H1 (cell line): ENCODE measurements at regions not wholly inside any gene's neighbourhood (a gene's known extent, or its start where the extent isn't known, plus 50 kb on each side); places are given as distances from the start of the nearest gene placed in this dataset.

ENCODE experiments used
- CTCF ChIA-PET: fragments of 300-600 bp; sonication (Branson Sonifier 250); formaldehyde crosslinking; loops from one replicate; lab custom pipeline; 2021; ENCODE audit not compliant: partially characterized antibody; lab: Charles Lee
- POLR2A ChIA-PET: fragments of 300-600 bp; sonication (Branson Sonifier 250); formaldehyde crosslinking; loops from one replicate; lab custom pipeline; 2021; ENCODE audit warnings: inconsistent platforms; ENCODE audit not compliant: partially characterized antibody; lab: Charles Lee
- DNase-seq, 2 experiments: peaks; one replicate each; pipeline versions ENCODE4 v3.0.0 to v3.0.0-alpha.2; 2010 to 2022; ENCODE audit warnings: low spot score in 2 of 2, low read depth in 1 of 2, mixed read lengths in 1 of 2
- FAIRE-seq: peaks from 2 replicates; lab custom pipeline; 2011; peaks lifted over from hg19 to GRCh38; lab: Jason Lieb, UNC
- H2AFZ ChIP-seq: 2 replicates; pipeline ENCODE4 v1.8.1; 2012; ENCODE audit warnings: low read length, inconsistent platforms
- H2AK5ac ChIP-seq: 2 replicates; pipeline ENCODE4 v1.6.1; 2013; ENCODE audit warnings: low read depth, low read length
- H2BK120ac ChIP-seq: replicated peaks from 2 replicates; pipeline ENCODE3; 2013; ENCODE audit warnings: low read depth, low read length, inconsistent platforms
- H2BK12ac ChIP-seq: 2 replicates; pipeline ENCODE4 v1.6.1; 2013; ENCODE audit warnings: low read depth, low read length
- H2BK15ac ChIP-seq: 2 replicates; pipeline ENCODE4 v1.6.1; 2013; ENCODE audit warnings: low read length
- H2BK20ac ChIP-seq: 2 replicates; pipeline ENCODE4 v1.6.1; 2013; ENCODE audit warnings: low read length
- H2BK5ac ChIP-seq: 2 replicates; pipeline ENCODE4 v1.6.1; 2013; ENCODE audit warnings: low read depth, low read length
- H3K14ac ChIP-seq: 2 replicates; pipeline ENCODE4 v1.6.1; 2013; ENCODE audit warnings: inconsistent platforms; ENCODE audit not compliant: insufficient read length
- H3K18ac ChIP-seq: 2 replicates; pipeline ENCODE4 v1.6.1; 2013; ENCODE audit warnings: low read length; ENCODE audit errors: extremely low read depth
- H3K23ac ChIP-seq: 2 replicates; pipeline ENCODE4 v1.6.1; 2013; ENCODE audit warnings: inconsistent platforms; ENCODE audit not compliant: insufficient read length
- H3K23me2 ChIP-seq: 2 replicates; pipeline ENCODE4 v1.6.1; 2013; ENCODE audit warnings: low read depth, low read length
- H3K27ac ChIP-seq: 2 replicates; pipeline ENCODE4 v1.6.1; 2011; ENCODE audit warnings: low read depth, low read length, inconsistent platforms
- H3K27me3 ChIP-seq, 4 experiments: replicated peaks in 1 of 4; 1 replicate in 1 of 4; 2 replicates in 3 of 4; pipeline versions ENCODE4 v1.6.1 to v1.8.1; 2011 to 2013; ENCODE audit warnings: low read length in 3 of 4, mild to moderate bottlenecking in 3 of 4, inconsistent platforms in 2 of 4, mixed read lengths in 2 of 4, moderate library complexity in 1 of 4; ENCODE audit not compliant: control insufficient read depth in 3 of 4, insufficient read depth in 3 of 4; ENCODE audit errors: extremely low read depth in 1 of 4
- H3K36me3 ChIP-seq, 4 experiments: 2 replicates each; pipeline versions ENCODE4 v1.6.1 to v1.8.1; 2011 to 2013; ENCODE audit warnings: mild to moderate bottlenecking in 4 of 4, low read length in 3 of 4, moderate library complexity in 2 of 4, control low read depth in 1 of 4, inconsistent platforms in 1 of 4; ENCODE audit not compliant: insufficient read depth in 4 of 4, control insufficient read depth in 2 of 4
- H3K4ac ChIP-seq: replicated peaks from 2 replicates; pipeline ENCODE3; 2013; ENCODE audit warnings: low read length, low read depth, mixed read lengths, inconsistent platforms; ENCODE audit not compliant: insufficient read length
- H3K4me1 ChIP-seq, 4 experiments: replicated peaks in 1 of 4; 1 replicate in 1 of 4; 2 replicates in 3 of 4; pipeline versions ENCODE4 v1.6.1 to v1.8.1; 2011 to 2013; ENCODE audit warnings: low read length in 3 of 4, inconsistent platforms in 2 of 4, mixed read lengths in 1 of 4; ENCODE audit not compliant: insufficient read depth in 4 of 4, control insufficient read depth in 3 of 4
- H3K4me2 ChIP-seq, 2 experiments: 2 replicates each; pipeline versions ENCODE4 v1.6.1 to v1.8.1; 2011 to 2013; ENCODE audit warnings: low read depth in 2 of 2, low read length in 2 of 2, control low read depth in 1 of 2, inconsistent platforms in 1 of 2, mild to moderate bottlenecking in 1 of 2; ENCODE audit not compliant: insufficient read depth in 1 of 2
- H3K4me3 ChIP-seq, 4 experiments: fragments of 200-600, 300-600 bp in 1 of 4; sonication (generic), shearing (Covaris generic), sonication (Bioruptor Twin) in 1 of 4; 2 replicates each; pipeline versions ENCODE4 v1.5.1 to v1.8.1; 2011 to 2016; ENCODE audit warnings: low read length in 4 of 4, low read depth in 3 of 4, control low read depth in 2 of 4, inconsistent platforms in 2 of 4, mild to moderate bottlenecking in 2 of 4, mixed read lengths in 1 of 4, moderate library complexity in 1 of 4; ENCODE audit not compliant: insufficient read depth in 2 of 4; ENCODE audit errors: extremely low read depth in 1 of 4
- H3K56ac ChIP-seq: replicated peaks from 2 replicates; pipeline ENCODE3; 2013; ENCODE audit warnings: low read depth, mild to moderate bottlenecking, mixed read lengths, low read length, inconsistent platforms; ENCODE audit not compliant: insufficient read length
- H3K79me1 ChIP-seq: 2 replicates; pipeline ENCODE4 v1.6.1; 2013; ENCODE audit warnings: low read depth, low read length, control low read depth
- H3K79me2 ChIP-seq, 2 experiments: 2 replicates each; pipeline versions ENCODE4 v1.6.1 to v1.8.1; 2012 to 2013; ENCODE audit warnings: low read length in 2 of 2, mild to moderate bottlenecking in 2 of 2, inconsistent platforms in 1 of 2; ENCODE audit not compliant: insufficient read depth in 2 of 2, control insufficient read depth in 1 of 2
- H3K9ac ChIP-seq, 4 experiments: replicated peaks in 1 of 4; 1 replicate in 1 of 4; 2 replicates in 3 of 4; pipeline versions ENCODE4 v1.6.1 to v1.8.1; 2011 to 2013; ENCODE audit warnings: low read depth in 3 of 4, low read length in 3 of 4, control low read depth in 2 of 4, mild to moderate bottlenecking in 2 of 4, moderate library complexity in 2 of 4, inconsistent platforms in 1 of 4; ENCODE audit errors: extremely low read depth in 1 of 4
- H3K9me3 ChIP-seq, 2 experiments: 2 replicates each; pipeline versions ENCODE4 v1.6.1 to v1.8.1; 2012 to 2013; ENCODE audit warnings: mild to moderate bottlenecking in 2 of 2, moderate library complexity in 2 of 2, control low read depth in 1 of 2, inconsistent platforms in 1 of 2, low read depth in 1 of 2, low read length in 1 of 2, mixed read lengths in 1 of 2; ENCODE audit not compliant: insufficient read depth in 2 of 2
- H4K20me1 ChIP-seq, 2 experiments: replicated peaks in 1 of 2; 2 replicates each; pipeline versions ENCODE3 to v1.8.1; 2011 to 2013; ENCODE audit warnings: inconsistent platforms in 2 of 2, low read length in 2 of 2, mild to moderate bottlenecking in 1 of 2; ENCODE audit not compliant: insufficient read depth in 2 of 2, control insufficient read depth in 1 of 2
- H4K5ac ChIP-seq: 2 replicates; pipeline ENCODE4 v1.6.1; 2013; ENCODE audit warnings: low read length, low read depth, mixed read lengths, inconsistent platforms; ENCODE audit not compliant: insufficient read length
- H4K8ac ChIP-seq: 2 replicates; pipeline ENCODE4 v1.8.0; 2013; ENCODE audit warnings: mild to moderate bottlenecking, moderate library complexity, low read length, inconsistent platforms; ENCODE audit not compliant: insufficient read depth; ENCODE audit errors: extremely low read depth
- H4K91ac ChIP-seq: replicated peaks from 2 replicates; pipeline ENCODE3; 2013; ENCODE audit warnings: low read length, mixed read lengths, inconsistent platforms; ENCODE audit not compliant: insufficient read length
- CEBPB ChIP-seq: IDR thresholded peaks from 2 replicates; pipeline ENCODE4 v1.6.1; 2012; ENCODE audit warnings: low read depth, low read length
- JUN ChIP-seq: IDR thresholded peaks from 2 replicates; pipeline ENCODE4 v1.6.1; 2011; ENCODE audit warnings: low read depth, mild to moderate bottlenecking, improper control_type of control experiment, low read length
- KDM1A ChIP-seq: fragments of 200-600, 300-600 bp; sonication (generic); IDR thresholded peaks from 2 replicates; pipeline ENCODE4 v1.7.1; 2016; ENCODE audit warnings: mild to moderate bottlenecking, low read length, borderline replicate concordance
- WGBS, 2 experiments: shearing (Covaris generic) in 1 of 2; methylation state at CpG; one replicate each; pipeline versions ENCODE4 v1.1.6 to v1.1.7; 2013 to 2015; ENCODE audit warnings: low lambda C conversion rate in 2 of 2, mixed read lengths in 2 of 2, inconsistent platforms in 1 of 2, low coverage in 1 of 2, missing lambda C conversion rate in 1 of 2; ENCODE audit not compliant: insufficient replicate concordance in 2 of 2, insufficient coverage in 1 of 2, insufficient read length in 1 of 2; ENCODE audit errors: extremely low coverage in 1 of 2, missing lambda C conversion rate in 1 of 2; 5-methylcytosine and 5-hydroxymethylcytosine counted together
- TF ChIP-seq, protein P1 (sequence below): IDR thresholded peaks from 2 replicates; pipeline ENCODE4 v1.6.1; 2011; ENCODE audit warnings: low read depth, mild to moderate bottlenecking, low read length; ENCODE audit not compliant: insufficient read depth
- TF ChIP-seq, protein P2 (sequence below): IDR thresholded peaks from 2 replicates; pipeline ENCODE4 v1.6.1; 2012; ENCODE audit warnings: low read length, inconsistent platforms

- Histone ChIP-seq H3K27ac (no peak overlapping the region), H3K23me2 (no peaks in the 10 kb centered on the region), H3K4me3 (no peak overlapping the region), H3K27me3 (no peaks in the 10 kb centered on the region), H3K36me3 (no peaks in the 10 kb centered on the region), H2BK15ac (no peak overlapping the region), H3K14ac (no peak overlapping the region), H2AFZ (no peak overlapping the region), H2BK12ac (no peak overlapping the region), H2BK20ac (no peak overlapping the region), H3K9me3 (no peaks in the 10 kb centered on the region), H3K4me2 (no peak overlapping the region), H4K20me1 (no peaks in the 10 kb centered on the region), H3K79me1 (no peaks in the 10 kb centered on the region), H4K8ac (no peak overlapping the region), H2AK5ac (no peak overlapping the region), H4K5ac (no peak overlapping the region), H3K4ac (no peak overlapping the region), H2BK5ac (no peak overlapping the region), H3K18ac (no peak overlapping the region), H3K79me2 (no peaks in the 10 kb centered on the region), H3K56ac (no peak overlapping the region), H2BK120ac (no peak overlapping the region), H4K91ac (no peak overlapping the region), H3K9ac (no peak overlapping the region), H3K23ac (no peak overlapping the region), H3K4me1 (no peaks in the 10 kb centered on the region)
- WGBS, 2 experiments: 92% methylated on average over 3 of the region's 3 CpGs; no CpG with 5 or more reads in 1 of the 2 experiments
- ChIA-PET CTCF (interaction anchor here (1.1 kb wide), 1 partner anchor 88 kb away, joined by 3 read pairs; no protein-coding TSS in a partner anchor), POLR2A (no interaction called here)
- no peak for DNase-seq
- no peak for FAIRE-seq
- TF ChIP-seq CEBPB (no peak), JUN (no peak), KDM1A (no peak)
- TF ChIP-seq, protein P1, sequence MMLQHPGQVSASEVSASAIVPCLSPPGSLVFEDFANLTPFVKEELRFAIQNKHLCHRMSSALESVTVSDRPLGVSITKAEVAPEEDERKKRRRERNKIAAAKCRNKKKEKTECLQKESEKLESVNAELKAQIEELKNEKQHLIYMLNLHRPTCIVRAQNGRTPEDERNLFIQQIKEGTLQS: no peak
- TF ChIP-seq, protein P2, sequence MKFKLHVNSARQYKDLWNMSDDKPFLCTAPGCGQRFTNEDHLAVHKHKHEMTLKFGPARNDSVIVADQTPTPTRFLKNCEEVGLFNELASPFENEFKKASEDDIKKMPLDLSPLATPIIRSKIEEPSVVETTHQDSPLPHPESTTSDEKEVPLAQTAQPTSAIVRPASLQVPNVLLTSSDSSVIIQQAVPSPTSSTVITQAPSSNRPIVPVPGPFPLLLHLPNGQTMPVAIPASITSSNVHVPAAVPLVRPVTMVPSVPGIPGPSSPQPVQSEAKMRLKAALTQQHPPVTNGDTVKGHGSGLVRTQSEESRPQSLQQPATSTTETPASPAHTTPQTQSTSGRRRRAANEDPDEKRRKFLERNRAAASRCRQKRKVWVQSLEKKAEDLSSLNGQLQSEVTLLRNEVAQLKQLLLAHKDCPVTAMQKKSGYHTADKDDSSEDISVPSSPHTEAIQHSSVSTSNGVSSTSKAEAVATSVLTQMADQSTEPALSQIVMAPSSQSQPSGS: no peak
These were observed 807.6 kb downstream of the DNAJB9 start for GRCh38 chr7:109377076-109377884.
